ENCODE measurements at regions not wholly inside any gene's neighbourhood (a gene's known extent, or its start where the extent isn't known, plus 50 kb on each side); places are given as distances from the start of the nearest gene placed in this dataset.

- TF ChIP-seq CTCF (IDR thresholded peaks at IDR 0.05; ENCODE audit: low read length) = no peak
- TF ChIP-seq EZH2 (optimal IDR thresholded peaks at IDR 0.05; ENCODE audit: low read depth, low read length) = no peak
- no peak for TF ChIP-seq EZH2phosphoT487 (IDR thresholded peaks at IDR 0.05; ENCODE audit: low read length)
Observed at GRCh38 chr6:18326980-18327379, 60.2 kb upstream of the RNF144B start.

Data from MM.1S (cell line).